ENCODE measurements at regions not wholly inside any gene's neighbourhood (a gene's known extent, or its start where the extent isn't known, plus 50 kb on each side); places are given as distances from the start of the nearest gene placed in this dataset.

DNA sequence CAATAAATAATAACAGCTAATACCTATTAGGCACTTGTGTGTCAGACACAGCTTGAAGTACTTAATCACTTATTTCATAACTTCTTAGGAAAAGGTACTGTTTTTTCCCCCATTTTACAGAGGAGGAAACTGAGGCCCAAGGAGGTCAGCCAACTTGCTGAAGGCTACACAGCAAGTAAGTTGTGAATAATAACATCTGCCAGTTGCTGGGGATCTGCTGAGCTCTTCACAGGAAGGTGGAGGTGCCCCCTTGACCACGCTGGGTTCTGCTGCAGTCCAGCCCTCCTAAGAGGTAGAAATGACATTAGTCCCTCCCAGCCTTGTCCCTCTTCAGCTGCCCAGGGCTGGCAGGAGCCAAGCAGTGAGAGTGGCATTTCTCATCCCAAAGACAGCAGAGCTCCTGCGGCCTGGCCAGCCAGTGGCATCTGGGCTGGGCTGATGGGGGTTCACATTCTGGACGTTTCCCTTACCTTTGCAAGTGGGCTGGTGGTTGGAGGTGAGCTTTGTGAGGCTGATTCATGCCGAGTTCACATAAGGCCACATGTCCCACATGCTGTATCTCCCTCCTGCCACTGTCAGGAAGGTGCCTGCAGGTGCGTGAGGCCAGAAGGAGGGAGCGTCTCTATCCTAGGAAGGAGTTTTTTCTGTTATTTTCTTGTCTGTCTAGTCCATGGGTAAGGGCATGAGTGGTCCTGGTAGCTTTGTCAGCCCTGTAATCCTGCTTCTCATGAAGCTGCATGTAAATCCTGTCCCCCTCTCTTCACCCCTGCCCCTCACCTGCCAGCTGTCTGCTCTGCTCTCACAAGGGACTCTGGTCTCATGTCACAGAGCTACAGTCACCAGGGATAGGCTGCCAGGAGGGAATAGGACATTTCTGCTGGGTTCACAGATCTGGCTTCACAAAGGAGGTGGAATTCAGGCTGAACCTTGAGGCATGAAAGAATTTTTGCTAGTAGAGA, 171.7 kb downstream of the MACROH2A1 start:
- Histone ChIP-seq H3K9me3 (no peaks in the 10 kb centered on the region), H3K4me1 (no peaks in the 10 kb centered on the region), H3K27me3 (no peaks in the 10 kb centered on the region), H3K36me3 (no peaks in the 10 kb centered on the region), H3K27ac (no peak overlapping the region), H3K4me3 (no peak overlapping the region)
- intact Hi-C loops (cut with DNase I), result no loop called here
- ATAC-seq (no peak), DNase-seq (no peak)
- TF ChIP-seq, protein P1, sequence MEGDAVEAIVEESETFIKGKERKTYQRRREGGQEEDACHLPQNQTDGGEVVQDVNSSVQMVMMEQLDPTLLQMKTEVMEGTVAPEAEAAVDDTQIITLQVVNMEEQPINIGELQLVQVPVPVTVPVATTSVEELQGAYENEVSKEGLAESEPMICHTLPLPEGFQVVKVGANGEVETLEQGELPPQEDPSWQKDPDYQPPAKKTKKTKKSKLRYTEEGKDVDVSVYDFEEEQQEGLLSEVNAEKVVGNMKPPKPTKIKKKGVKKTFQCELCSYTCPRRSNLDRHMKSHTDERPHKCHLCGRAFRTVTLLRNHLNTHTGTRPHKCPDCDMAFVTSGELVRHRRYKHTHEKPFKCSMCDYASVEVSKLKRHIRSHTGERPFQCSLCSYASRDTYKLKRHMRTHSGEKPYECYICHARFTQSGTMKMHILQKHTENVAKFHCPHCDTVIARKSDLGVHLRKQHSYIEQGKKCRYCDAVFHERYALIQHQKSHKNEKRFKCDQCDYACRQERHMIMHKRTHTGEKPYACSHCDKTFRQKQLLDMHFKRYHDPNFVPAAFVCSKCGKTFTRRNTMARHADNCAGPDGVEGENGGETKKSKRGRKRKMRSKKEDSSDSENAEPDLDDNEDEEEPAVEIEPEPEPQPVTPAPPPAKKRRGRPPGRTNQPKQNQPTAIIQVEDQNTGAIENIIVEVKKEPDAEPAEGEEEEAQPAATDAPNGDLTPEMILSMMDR (IDR thresholded peaks at IDR 0.05), result no peak
- no peak for TF ChIP-seq POLR2A (IDR thresholded peaks at IDR 0.05)
- 38% methylated on average over 3 of the region's 6 CpGs for WGBS (ENCODE audit: insufficient coverage, low coverage, low lambda C conversion rate, missing lambda C conversion rate)

DNA sequence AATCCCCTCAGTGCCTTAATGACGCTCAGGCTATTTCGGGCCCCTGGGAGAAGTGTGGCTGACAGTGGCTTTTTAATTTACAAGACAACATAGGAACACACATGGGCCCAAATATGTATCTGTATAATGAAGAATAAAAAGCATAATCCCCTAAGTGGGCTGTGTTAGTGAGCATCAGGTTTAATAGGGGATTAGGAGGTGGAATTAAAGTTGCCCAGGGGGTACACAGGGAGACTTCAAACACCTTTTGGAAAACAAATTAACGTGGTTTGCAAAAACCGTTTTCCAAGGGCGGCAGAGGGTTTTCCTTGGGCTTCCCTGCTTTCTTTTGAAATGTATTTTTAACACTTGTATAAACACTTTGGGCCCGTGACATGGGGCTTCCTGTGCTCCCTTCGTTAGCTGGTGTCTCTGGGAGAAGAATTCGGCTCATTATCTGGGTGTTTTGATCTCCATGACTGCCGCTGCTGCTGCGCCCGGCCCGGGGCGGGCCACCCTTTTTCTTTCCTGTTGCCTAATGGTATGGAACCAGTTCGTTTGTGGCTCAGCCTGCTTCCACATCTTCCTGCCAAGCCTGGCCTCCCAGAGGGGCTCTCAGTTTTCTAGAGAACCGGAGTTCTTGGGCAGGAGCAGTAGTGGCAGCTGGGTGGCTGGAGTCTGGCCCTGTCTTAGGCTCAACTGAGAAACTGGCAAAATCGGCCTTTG, 173.0 kb downstream of the MACROH2A1 start:
- Histone ChIP-seq H3K36me3 (no peaks in the 10 kb centered on the region), H3K4me1 (no peaks in the 10 kb centered on the region), H3K27ac (no peak overlapping the region), H3K4me3 (no peak overlapping the region), H3K9me3 (no peaks in the 10 kb centered on the region), H3K27me3 (no peaks in the 10 kb centered on the region)
- ATAC-seq, result no peak
- WGBS (ENCODE audit: insufficient coverage, low coverage, low lambda C conversion rate, missing lambda C conversion rate), result 45% methylated on average over 14 of the region's 16 CpGs
- intact Hi-C loops (cut with DNase I), result no loop called here
- peak in 1 of 3 donors; percentile 35 for DNase-seq
- TF ChIP-seq, protein P1 (IDR thresholded peaks at IDR 0.05), result no peak
- TF ChIP-seq POLR2A (IDR thresholded peaks at IDR 0.05), result no peak

GRCh38 chr5:135223891-135224625, 175.0 kb downstream of the MACROH2A1 start:
- TF ChIP-seq POLR2A (IDR thresholded peaks at IDR 0.05), result no peak
- TF ChIP-seq, protein P1 (IDR thresholded peaks at IDR 0.05), result no peak
- no peaks in the 10 kb centered on the region for H3K9me3 ChIP-seq
- H3K4me1 ChIP-seq, result no peaks in the 10 kb centered on the region
- H3K4me3 ChIP-seq, result no peak overlapping the region
- H3K36me3 ChIP-seq, result no peaks in the 10 kb centered on the region
- no peaks in the 10 kb centered on the region for H3K27me3 ChIP-seq
- 62% methylated on average over 4 of the region's 5 CpGs for WGBS (ENCODE audit: insufficient coverage, low coverage, low lambda C conversion rate, missing lambda C conversion rate)
- no peak overlapping the region for H3K27ac ChIP-seq
- DNase-seq (no peak), ATAC-seq (no peak)
- intact Hi-C loops (cut with DNase I), result no loop called here

DNA sequence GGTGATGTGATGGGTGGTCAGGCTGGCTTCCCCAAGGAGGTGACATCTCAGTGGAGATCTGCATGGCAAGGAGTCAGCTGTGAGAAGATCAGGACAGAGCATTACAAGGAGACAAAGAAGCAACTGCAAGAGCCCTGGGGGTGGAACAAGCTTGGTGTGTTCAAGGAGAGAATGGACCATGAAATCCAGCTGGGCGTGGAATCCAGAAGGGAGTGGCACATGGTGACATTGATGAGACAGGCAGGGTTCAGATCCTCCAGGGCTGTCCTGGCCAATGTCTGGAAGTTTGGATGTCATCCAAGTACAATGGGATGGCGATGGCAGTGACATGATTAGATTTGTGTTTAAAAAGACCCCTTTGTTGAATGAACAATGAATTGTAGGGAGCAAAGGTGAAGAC, 175.6 kb downstream of the MACROH2A1 start:
- 22% methylated on average over 1 of the region's 2 CpGs for WGBS (ENCODE audit: insufficient coverage, low coverage, low lambda C conversion rate, missing lambda C conversion rate)
- no peaks in the 10 kb centered on the region for H3K9me3 ChIP-seq
- H3K36me3 ChIP-seq, result no peaks in the 10 kb centered on the region
- DNase-seq (peak in 1 of 3 donors; percentile 22), ATAC-seq (no peak)
- H3K27ac ChIP-seq, result no peak overlapping the region
- intact Hi-C loops (cut with DNase I), result no loop called here
- H3K4me3 ChIP-seq, result no peak overlapping the region
- H3K4me1 ChIP-seq, result no peaks in the 10 kb centered on the region
- H3K27me3 ChIP-seq, result no peaks in the 10 kb centered on the region
- TF ChIP-seq, protein P1 (IDR thresholded peaks at IDR 0.05), result no peak
- no peak for TF ChIP-seq POLR2A (IDR thresholded peaks at IDR 0.05)

Measured in right lobe of liver (tissue), 6 donors.